GM23248 (cell line): ENCODE measurements at regions not wholly inside any gene's neighbourhood (a gene's known extent, or its start where the extent isn't known, plus 50 kb on each side); places are given as distances from the start of the nearest gene placed in this dataset.

ENCODE experiments used
- DNase-seq: peaks from one replicate; pipeline ENCODE4 v3.0.0-alpha.2; 2015
- H2AFZ ChIP-seq: fragments of 200-600 bp; sonication (generic); 2 replicates; pipeline ENCODE4 v1.6.1; 2016; ENCODE audit warnings: antibody characterized with exemption
- H3F3A ChIP-seq: fragments of 200-600 bp; sonication (generic); 2 replicates; pipeline ENCODE4 v1.6.1; 2016; ENCODE audit warnings: mild to moderate bottlenecking, antibody characterized with exemption, mixed run types; ENCODE audit not compliant: insufficient read depth
- H3K27ac ChIP-seq: fragments of 200-600 bp; sonication (generic); 2 replicates; pipeline ENCODE4 v1.5.1; 2016; ENCODE audit warnings: mild to moderate bottlenecking
- H3K27me3 ChIP-seq: fragments of 200-600 bp; sonication (generic); replicated peaks from 2 replicates; pipeline ENCODE4 v1.6.1; 2016; ENCODE audit warnings: mild to moderate bottlenecking; ENCODE audit not compliant: insufficient read depth
- H3K36me3 ChIP-seq: fragments of 200-600 bp; sonication (generic); 2 replicates; pipeline ENCODE4 v1.6.1; 2016; ENCODE audit warnings: low read depth, mild to moderate bottlenecking
- H3K4me1 ChIP-seq: fragments of 200-600 bp; sonication (generic); 2 replicates; pipeline ENCODE4 v1.6.1; 2016; ENCODE audit warnings: mild to moderate bottlenecking; ENCODE audit not compliant: insufficient read depth
- H3K4me2 ChIP-seq: fragments of 200-600 bp; sonication (generic); one replicate; pipeline ENCODE4 v1.6.1; 2016; ENCODE audit warnings: mild to moderate bottlenecking; ENCODE audit not compliant: unreplicated experiment
- H3K4me3 ChIP-seq: fragments of 200-600 bp; sonication (generic); 2 replicates; pipeline ENCODE4 v1.5.1; 2016; ENCODE audit warnings: mild to moderate bottlenecking
- H3K79me2 ChIP-seq: fragments of 200-600 bp; sonication (generic); 2 replicates; pipeline ENCODE4 v1.6.1; 2016; ENCODE audit warnings: mild to moderate bottlenecking; ENCODE audit not compliant: insufficient read depth
- H3K9ac ChIP-seq: fragments of 200-600 bp; sonication (generic); 2 replicates; pipeline ENCODE4 v1.6.1; 2016; ENCODE audit warnings: mild to moderate bottlenecking
- H3K9me2 ChIP-seq: fragments of 200-600 bp; sonication (generic); 2 replicates; pipeline ENCODE4 v1.6.1; 2016; ENCODE audit warnings: mixed run types, mild to moderate bottlenecking, moderate library complexity; ENCODE audit not compliant: insufficient read depth
- H3K9me3 ChIP-seq: fragments of 200-600 bp; sonication (generic); one replicate; pipeline ENCODE4 v1.6.1; 2017; ENCODE audit warnings: low read depth
- H4K20me1 ChIP-seq: fragments of 200-600 bp; sonication (generic); 2 replicates; pipeline ENCODE4 v1.6.0; 2016; ENCODE audit not compliant: insufficient read depth
- EZH2 ChIP-seq: fragments of 200-600 bp; sonication (generic); IDR thresholded peaks from 2 replicates; pipeline ENCODE4 v1.6.1; 2018; ENCODE audit warnings: antibody characterized with exemption, mild to moderate bottlenecking; ENCODE audit not compliant: insufficient read depth, poor library complexity, severe bottlenecking
- EZH2phosphoT487 ChIP-seq: fragments of 200-600 bp; sonication (generic); IDR thresholded peaks from 2 replicates; pipeline ENCODE4 v1.6.1; 2018; ENCODE audit warnings: antibody characterized with exemption, moderate library complexity, mild to moderate bottlenecking, low read depth; ENCODE audit not compliant: insufficient read depth
- WGBS, 2 experiments: methylation state at CpG; one replicate each; pipeline ENCODE4 v1.1.6; 2015 to 2017; ENCODE audit warnings: low lambda C conversion rate in 2 of 2, low coverage in 1 of 2; ENCODE audit errors: missing lambda C conversion rate in 2 of 2; 5-methylcytosine and 5-hydroxymethylcytosine counted together
- in situ Hi-C: fragments of 300-500 bp; cut with MboI; formaldehyde crosslinking; loops from 2 replicates; pipeline ENCODE4 v1.15.0; 2020

GRCh38 chr5:28214292-28214691 lies 1175.9 kb upstream of the CDH9 start:
- Histone ChIP-seq H2AFZ (no peak overlapping the region), H3K9me3 (no peaks in the 10 kb centered on the region), H3K9me2 (no peaks in the 10 kb centered on the region), H3K79me2 (no peaks in the 10 kb centered on the region), H3K36me3 (no peaks in the 10 kb centered on the region), H3K9ac (no peak overlapping the region), H4K20me1 (no peaks in the 10 kb centered on the region), H3K27me3 (no peaks in the 10 kb centered on the region), H3K27ac (no peak overlapping the region), H3K4me3 (no peak overlapping the region), H3K4me1 (no peaks in the 10 kb centered on the region), H3F3A (no peaks in the 10 kb centered on the region), H3K4me2 (no peak overlapping the region)
- WGBS, 2 experiments = 5 to 19% methylated on average over 3 of the region's 3 CpGs
- DNase-seq = no peak
- TF ChIP-seq EZH2phosphoT487 (no peak), EZH2 (no peak)
- in situ Hi-C loops = no loop called here

GRCh38 chr5:28208356-28208755 lies 1170.0 kb upstream of the CDH9 start:
- in situ Hi-C loops = no loop called here
- TF ChIP-seq EZH2phosphoT487 (no peak), EZH2 (no peak)
- no peak for DNase-seq
- Histone ChIP-seq H2AFZ (no peak overlapping the region), H3K9me2 (no peaks in the 10 kb centered on the region), H3F3A (no peaks in the 10 kb centered on the region), H3K4me2 (no peak overlapping the region), H3K27me3 (no peaks in the 10 kb centered on the region), H3K4me1 (no peaks in the 10 kb centered on the region), H3K9ac (no peak overlapping the region), H3K4me3 (no peak overlapping the region), H3K27ac (no peak overlapping the region), H3K9me3 (no peaks in the 10 kb centered on the region), H3K36me3 (no peaks in the 10 kb centered on the region), H4K20me1 (no peaks in the 10 kb centered on the region), H3K79me2 (no peaks in the 10 kb centered on the region)
- 25 to 29% methylated on average over 1 of the region's 1 CpG for WGBS, 2 experiments

- Histone ChIP-seq H3K27ac (no peak overlapping the region), H3K4me2 (no peak overlapping the region), H3K79me2 (no peaks in the 10 kb centered on the region), H3K9ac (no peak overlapping the region), H3K4me3 (no peak overlapping the region), H4K20me1 (no peaks in the 10 kb centered on the region), H3K27me3 (no peaks in the 10 kb centered on the region), H3K9me2 (no peaks in the 10 kb centered on the region), H3F3A (no peaks in the 10 kb centered on the region), H2AFZ (no peak overlapping the region), H3K36me3 (no peaks in the 10 kb centered on the region), H3K9me3 (no peaks in the 10 kb centered on the region), H3K4me1 (no peaks in the 10 kb centered on the region)
- WGBS, 2 experiments = 7 to 9% methylated on average over 2 of the region's 2 CpGs
- TF ChIP-seq EZH2phosphoT487 (no peak), EZH2 (no peak)
- in situ Hi-C loops = no loop called here
- no peak for DNase-seq
Measured at GRCh38 chr5:28190011-28190410, 1151.6 kb upstream of the CDH9 start.

GRCh38 chr5:28174691-28175090 lies 1136.3 kb upstream of the CDH9 start:
- Histone ChIP-seq H3K4me2 (no peak overlapping the region), H3K4me1 (no peaks in the 10 kb centered on the region), H4K20me1 (no peaks in the 10 kb centered on the region), H3K27me3 (no peaks in the 10 kb centered on the region), H3K9me3 (no peaks in the 10 kb centered on the region), H3K9ac (no peak overlapping the region), H3K4me3 (no peak overlapping the region), H3K27ac (no peak overlapping the region), H3K36me3 (no peaks in the 10 kb centered on the region), H2AFZ (no peak overlapping the region), H3F3A (no peaks in the 10 kb centered on the region), H3K79me2 (no peaks in the 10 kb centered on the region), H3K9me2 (no peaks in the 10 kb centered on the region)
- in situ Hi-C loops = no loop called here
- DNase-seq = no peak
- TF ChIP-seq EZH2phosphoT487 (no peak), EZH2 (no peak)

- Histone ChIP-seq H3K79me2 (no peaks in the 10 kb centered on the region), H3K9me3 (no peaks in the 10 kb centered on the region), H3K9me2 (no peaks in the 10 kb centered on the region), H3K4me2 (no peak overlapping the region), H3K36me3 (no peaks in the 10 kb centered on the region), H3K27me3 (no peaks in the 10 kb centered on the region), H3F3A (no peaks in the 10 kb centered on the region), H3K4me1 (no peaks in the 10 kb centered on the region), H2AFZ (no peak overlapping the region), H3K9ac (no peak overlapping the region), H3K27ac (no peak overlapping the region), H3K4me3 (no peak overlapping the region), H4K20me1 (no peaks in the 10 kb centered on the region)
- in situ Hi-C loops = no loop called here
- TF ChIP-seq EZH2 (no peak), EZH2phosphoT487 (no peak)
- no peak for DNase-seq
- WGBS, 2 experiments = 15% methylated on average over 5 of the region's 5 CpGs
Measured at GRCh38 chr5:28165096-28165495, 1126.7 kb upstream of the CDH9 start.
